ENCODE measurements at regions not wholly inside any gene's neighbourhood (a gene's known extent, or its start where the extent isn't known, plus 50 kb on each side); places are given as distances from the start of the nearest gene placed in this dataset.

DNA sequence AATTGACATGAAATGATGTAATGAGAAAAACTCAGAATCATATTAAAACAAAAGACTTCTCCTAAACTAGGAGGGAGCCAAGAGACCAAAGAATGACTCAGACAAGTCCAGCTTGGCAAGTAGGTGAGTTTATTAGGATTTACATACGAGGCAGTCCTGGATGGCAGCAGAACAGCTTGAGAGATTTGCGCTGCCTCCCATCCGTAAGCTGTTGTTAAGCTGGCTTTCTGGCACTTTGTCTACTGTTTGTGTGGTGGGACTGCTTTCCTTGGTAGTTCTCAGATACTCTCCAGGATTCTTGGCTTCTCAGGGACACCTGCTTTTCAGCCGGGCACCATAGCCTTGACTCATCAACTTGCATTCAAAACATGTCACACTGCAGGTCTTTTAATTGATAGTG is 57.6 kb downstream of the COX7C start (continued):
- TF ChIP-seq KDM1A (IDR thresholded peaks at IDR 0.05; ENCODE audit: low read depth) = no peak
- no peak for TF ChIP-seq RCOR1 (IDR thresholded peaks at IDR 0.05; ENCODE audit: low read depth, low read length)
- TF ChIP-seq RNF2 (IDR thresholded peaks at IDR 0.05; ENCODE audit: borderline replicate concordance, low read depth) = no peak
- no peak for TF ChIP-seq MYC (IDR thresholded peaks at IDR 0.05; ENCODE audit: borderline replicate concordance, low read length)

- no peaks in the 10 kb centered on the region for H3K4me1 ChIP-seq
- no peak for FAIRE-seq
- H3K4me2 ChIP-seq = no peak overlapping the region
- TF ChIP-seq CHD2 (IDR thresholded peaks at IDR 0.05; ENCODE audit: low read length, partially characterized antibody) (no peak), SMC3 (IDR thresholded peaks at IDR 0.05) (peak; percentile 67), FOXS1 (CRISPR knock-in tag; IDR thresholded peaks at IDR 0.05) (no peak), BHLHE40 (IDR thresholded peaks at IDR 0.05; ENCODE audit: low read depth, low read length) (no peak), CTCF (IDR thresholded peaks at IDR 0.05) (peak; percentile 69), POLR2A (IDR thresholded peaks at IDR 0.05; ENCODE audit: low read length) (no peak), RAD21 (conservative IDR thresholded peaks at IDR 0.05 in 1 of 2, IDR thresholded peaks at IDR 0.05 in 1 of 2) (peak; percentile 81 to 86)
- TF ChIP-seq, protein P1, sequence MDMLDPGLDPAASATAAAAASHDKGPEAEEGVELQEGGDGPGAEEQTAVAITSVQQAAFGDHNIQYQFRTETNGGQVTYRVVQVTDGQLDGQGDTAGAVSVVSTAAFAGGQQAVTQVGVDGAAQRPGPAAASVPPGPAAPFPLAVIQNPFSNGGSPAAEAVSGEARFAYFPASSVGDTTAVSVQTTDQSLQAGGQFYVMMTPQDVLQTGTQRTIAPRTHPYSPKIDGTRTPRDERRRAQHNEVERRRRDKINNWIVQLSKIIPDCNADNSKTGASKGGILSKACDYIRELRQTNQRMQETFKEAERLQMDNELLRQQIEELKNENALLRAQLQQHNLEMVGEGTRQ (IDR thresholded peaks at IDR 0.05) = peak; percentile 4; the same call in 1 of the 2 replicates
- no peak overlapping the region for H3K4me3 ChIP-seq
- H3K9me3 ChIP-seq = no peaks in the 10 kb centered on the region
- ChIA-PET CTCF (interaction anchor here (0.5 to 1.0 kb wide), 6 partner anchors 11 to 748 kb away, joined by 3 to 6 read pairs (median 4); no protein-coding TSS in a partner anchor), POLR2A (no interaction called here)
- peak; percentile 22 to 67 for DNase-seq (ENCODE audit: low read depth in 1 of 2, low spot score in 1 of 2)
- no peak overlapping the region for H3K27ac ChIP-seq
- peak; percentile 82 to 92; a peak in 5 of 6 replicates for ATAC-seq
- 0% methylated on average over 1 of the region's 1 CpG for WGBS (ENCODE audit: missing lambda C conversion rate)
Measured at GRCh38 chr5:86679529-86679928, 61.8 kb downstream of the COX7C start.

DNA sequence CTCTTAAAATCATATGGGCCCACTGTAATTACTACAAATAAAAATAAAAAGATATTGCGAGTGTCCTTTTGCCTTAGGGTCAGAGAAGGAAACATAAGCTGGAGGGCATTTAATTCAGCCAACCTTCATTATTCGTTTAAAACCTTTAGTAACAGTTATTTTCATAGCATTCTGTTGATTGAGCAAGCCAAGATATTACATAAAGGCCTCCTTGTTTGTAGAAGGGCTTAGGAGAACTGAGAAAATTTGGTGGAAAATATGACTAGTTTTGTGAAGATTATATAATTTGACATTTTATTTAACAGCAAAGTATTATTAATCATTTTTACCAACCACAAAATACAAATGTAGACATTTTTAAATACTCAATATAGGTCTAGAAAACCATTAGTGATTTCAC is 62.2 kb downstream of the COX7C start:
- POLR2A ChIA-PET = no interaction called here
- TF ChIP-seq HOXA7 (CRISPR knock-in tag; IDR thresholded peaks at IDR 0.05) (no peak), ZSCAN20 (CRISPR knock-in tag; IDR thresholded peaks at IDR 0.05) (no peak)
- TF ChIP-seq, protein P2, sequence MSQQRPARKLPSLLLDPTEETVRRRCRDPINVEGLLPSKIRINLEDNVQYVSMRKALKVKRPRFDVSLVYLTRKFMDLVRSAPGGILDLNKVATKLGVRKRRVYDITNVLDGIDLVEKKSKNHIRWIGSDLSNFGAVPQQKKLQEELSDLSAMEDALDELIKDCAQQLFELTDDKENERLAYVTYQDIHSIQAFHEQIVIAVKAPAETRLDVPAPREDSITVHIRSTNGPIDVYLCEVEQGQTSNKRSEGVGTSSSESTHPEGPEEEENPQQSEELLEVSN (IDR thresholded peaks at IDR 0.05; ENCODE audit: borderline replicate concordance, low read depth) = no peak
- H3K27ac ChIP-seq = no peak overlapping the region
- DNase-seq (ENCODE audit: low read depth in 1 of 2, low spot score in 1 of 2) = no peak
- no peak overlapping the region for H3K4me3 ChIP-seq
- 9% methylated on average over 2 of the region's 2 CpGs for WGBS (ENCODE audit: missing lambda C conversion rate)
- FAIRE-seq = no peak
- CTCF ChIA-PET = interaction anchor here (0.5 to 0.7 kb wide), 2 partner anchors 12 to 749 kb away, joined by 3 to 4 read pairs; no protein-coding TSS in a partner anchor
- H3K9me3 ChIP-seq = no peaks in the 10 kb centered on the region
- no peak for ATAC-seq
- H3K4me1 ChIP-seq = no peaks in the 10 kb centered on the region
- no peak overlapping the region for H3K4me2 ChIP-seq

DNA sequence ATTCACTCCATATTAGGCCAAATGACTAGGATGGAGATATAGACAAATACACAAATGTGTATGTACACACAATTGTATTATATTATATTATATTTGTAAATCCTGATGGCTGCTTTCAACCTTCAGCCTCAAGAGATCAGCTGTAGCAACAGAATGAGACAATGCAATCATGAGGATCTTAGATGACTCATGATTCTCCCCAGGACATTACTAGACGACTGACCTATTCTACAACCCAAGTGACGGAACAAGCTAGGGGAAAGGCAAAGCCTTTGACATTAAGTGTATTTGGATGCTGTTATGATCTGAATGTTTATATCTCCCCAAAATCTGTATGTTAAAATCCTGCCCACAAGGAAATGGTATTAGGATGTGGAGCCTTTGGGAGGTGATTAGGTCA is 66.5 kb downstream of the COX7C start:
- no peak for FAIRE-seq
- TF ChIP-seq BHLHE40 (IDR thresholded peaks at IDR 0.05; ENCODE audit: low read depth, low read length) (no peak), CEBPB (IDR thresholded peaks at IDR 0.05) (no peak), RNF2 (IDR thresholded peaks at IDR 0.05; ENCODE audit: borderline replicate concordance, low read depth) (no peak), FOXS1 (CRISPR knock-in tag; IDR thresholded peaks at IDR 0.05) (no peak), POLR2A (IDR thresholded peaks at IDR 0.05; ENCODE audit: low read length) (no peak), HMGXB4 (CRISPR knock-in tag; IDR thresholded peaks at IDR 0.05; ENCODE audit: borderline replicate concordance) (no peak), EHMT2 (IDR thresholded peaks at IDR 0.05; ENCODE audit: low read depth) (no peak), HDAC2 (IDR thresholded peaks at IDR 0.05) (no peak), NFE2L2 (conservative IDR thresholded peaks at IDR 0.05; ENCODE audit: low read length) (no peak), HOXB5 (CRISPR knock-in tag; IDR thresholded peaks at IDR 0.05) (no peak), SREBF2 (IDR thresholded peaks at IDR 0.05) (no peak)
- TF ChIP-seq, protein P3, sequence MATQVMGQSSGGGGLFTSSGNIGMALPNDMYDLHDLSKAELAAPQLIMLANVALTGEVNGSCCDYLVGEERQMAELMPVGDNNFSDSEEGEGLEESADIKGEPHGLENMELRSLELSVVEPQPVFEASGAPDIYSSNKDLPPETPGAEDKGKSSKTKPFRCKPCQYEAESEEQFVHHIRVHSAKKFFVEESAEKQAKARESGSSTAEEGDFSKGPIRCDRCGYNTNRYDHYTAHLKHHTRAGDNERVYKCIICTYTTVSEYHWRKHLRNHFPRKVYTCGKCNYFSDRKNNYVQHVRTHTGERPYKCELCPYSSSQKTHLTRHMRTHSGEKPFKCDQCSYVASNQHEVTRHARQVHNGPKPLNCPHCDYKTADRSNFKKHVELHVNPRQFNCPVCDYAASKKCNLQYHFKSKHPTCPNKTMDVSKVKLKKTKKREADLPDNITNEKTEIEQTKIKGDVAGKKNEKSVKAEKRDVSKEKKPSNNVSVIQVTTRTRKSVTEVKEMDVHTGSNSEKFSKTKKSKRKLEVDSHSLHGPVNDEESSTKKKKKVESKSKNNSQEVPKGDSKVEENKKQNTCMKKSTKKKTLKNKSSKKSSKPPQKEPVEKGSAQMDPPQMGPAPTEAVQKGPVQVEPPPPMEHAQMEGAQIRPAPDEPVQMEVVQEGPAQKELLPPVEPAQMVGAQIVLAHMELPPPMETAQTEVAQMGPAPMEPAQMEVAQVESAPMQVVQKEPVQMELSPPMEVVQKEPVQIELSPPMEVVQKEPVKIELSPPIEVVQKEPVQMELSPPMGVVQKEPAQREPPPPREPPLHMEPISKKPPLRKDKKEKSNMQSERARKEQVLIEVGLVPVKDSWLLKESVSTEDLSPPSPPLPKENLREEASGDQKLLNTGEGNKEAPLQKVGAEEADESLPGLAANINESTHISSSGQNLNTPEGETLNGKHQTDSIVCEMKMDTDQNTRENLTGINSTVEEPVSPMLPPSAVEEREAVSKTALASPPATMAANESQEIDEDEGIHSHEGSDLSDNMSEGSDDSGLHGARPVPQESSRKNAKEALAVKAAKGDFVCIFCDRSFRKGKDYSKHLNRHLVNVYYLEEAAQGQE (IDR thresholded peaks at IDR 0.05) = no peak

More for the DNA sequence above, 66.5 kb downstream of the COX7C start:
- POLR2A ChIA-PET = no interaction called here
- H3K4me1 ChIP-seq = no peaks in the 10 kb centered on the region
- ATAC-seq (0 out of 6 replicates have a peak, but pooled peaks of 1 of the 2 experiments have one; percentile 62), DNase-seq (ENCODE audit: low read depth in 1 of 2, low spot score in 1 of 2) (peak in 1 of 2 experiments; percentile 7)
- H3K4me3 ChIP-seq = no peak overlapping the region
- no peaks in the 10 kb centered on the region for H3K9me3 ChIP-seq
- WGBS (ENCODE audit: missing lambda C conversion rate) = 16% methylated on average over 2 of the region's 2 CpGs
- CTCF ChIA-PET = no interaction called here
- no peak overlapping the region for H3K27ac ChIP-seq
- H3K4me2 ChIP-seq = no peak overlapping the region
